Endothelial cell (in vitro differentiated cells): ENCODE measurements at regions not wholly inside any gene's neighbourhood (a gene's known extent, or its start where the extent isn't known, plus 50 kb on each side); places are given as distances from the start of the nearest gene placed in this dataset.

ENCODE experiments used
- DNase-seq: peaks from one replicate; pipeline ENCODE4 v3.0.0; 2021; ENCODE audit warnings: low spot score
- H3K27ac Mint-ChIP-seq: one replicate; pipeline ENCODE4 v1.8.0; 2021; ENCODE audit warnings: mixed read lengths, inconsistent platforms; ENCODE audit not compliant: unreplicated experiment
- H3K27me3 Mint-ChIP-seq: one replicate; pipeline ENCODE4 v1.8.0; 2021; ENCODE audit warnings: mild to moderate bottlenecking, moderate library complexity, mixed read lengths, inconsistent platforms; ENCODE audit not compliant: unreplicated experiment
- H3K36me3 Mint-ChIP-seq: one replicate; pipeline ENCODE4 v1.8.0; 2021; ENCODE audit warnings: mild to moderate bottlenecking, low read depth, mixed read lengths, inconsistent platforms; ENCODE audit not compliant: unreplicated experiment
- H3K4me1 Mint-ChIP-seq: one replicate; pipeline ENCODE4 v1.8.0; 2021; ENCODE audit warnings: mild to moderate bottlenecking, mixed read lengths, inconsistent platforms; ENCODE audit not compliant: unreplicated experiment
- H3K4me3 Mint-ChIP-seq: one replicate; pipeline ENCODE4 v1.8.0; 2021; ENCODE audit warnings: mild to moderate bottlenecking, mixed read lengths, inconsistent platforms; ENCODE audit not compliant: unreplicated experiment
- H3K9me3 Mint-ChIP-seq: one replicate; pipeline ENCODE4 v1.8.0; 2021; ENCODE audit warnings: mixed read lengths, inconsistent platforms; ENCODE audit not compliant: unreplicated experiment
- CTCF ChIP-seq: fragments of 200-600 bp; sonication (generic); IDR thresholded peaks from one replicate; pipeline ENCODE4 v1.5.0; 2021; ENCODE audit warnings: antibody characterized with exemption; ENCODE audit not compliant: unreplicated experiment

GRCh38 chr5:57561231-57561842 lies 78.7 kb upstream of the ACTBL2 start:
- Mint-ChIP-seq H3K27ac (no peak overlapping the region), H3K4me3 (no peak overlapping the region), H3K9me3 (no peaks in the 10 kb centered on the region), H3K27me3 (no peaks in the 10 kb centered on the region), H3K4me1 (peaks cover 13% of the 10 kb centered on the region), H3K36me3 (no peaks in the 10 kb centered on the region)
- no peak for DNase-seq
- TF ChIP-seq CTCF: no peak

- H3K4me3 Mint-ChIP-seq: no peak overlapping the region
- H3K9me3 Mint-ChIP-seq: no peaks in the 10 kb centered on the region
These were observed 76.6 kb upstream of the ACTBL2 start for GRCh38 chr5:57559110-57559635.

GRCh38 chr5:57552033-57552432 lies 69.4 kb upstream of the ACTBL2 start:
- no peak for DNase-seq
- Mint-ChIP-seq H3K4me3 (no peak overlapping the region), H3K9me3 (no peaks in the 10 kb centered on the region), H3K36me3 (no peaks in the 10 kb centered on the region), H3K4me1 (no peaks in the 10 kb centered on the region), H3K27ac (no peak overlapping the region), H3K27me3 (peaks cover 1% of the 10 kb centered on the region)
- no peak for TF ChIP-seq CTCF

More at GRCh38 chr5:57559110-57559635, 76.6 kb upstream of the ACTBL2 start:
- no peak for TF ChIP-seq CTCF
- no peak for DNase-seq
- Mint-ChIP-seq H3K27ac (no peak overlapping the region), H3K27me3 (no peaks in the 10 kb centered on the region), H3K36me3 (no peaks in the 10 kb centered on the region), H3K4me1 (peaks cover 13% of the 10 kb centered on the region)

GRCh38 chr5:57551251-57551650 lies 68.6 kb upstream of the ACTBL2 start:
- Mint-ChIP-seq H3K4me3 (no peak overlapping the region), H3K36me3 (no peaks in the 10 kb centered on the region), H3K9me3 (no peaks in the 10 kb centered on the region), H3K27me3 (peaks cover 1% of the 10 kb centered on the region), H3K4me1 (peaks cover 2% of the 10 kb centered on the region), H3K27ac (no peak overlapping the region)
- no peak for DNase-seq
- TF ChIP-seq CTCF: no peak

GRCh38 chr5:57550132-57550531 lies 67.5 kb upstream of the ACTBL2 start:
- no peaks in the 10 kb centered on the region for H3K9me3 Mint-ChIP-seq
- TF ChIP-seq CTCF: no peak
- DNase-seq: no peak
- no peak overlapping the region for H3K27ac Mint-ChIP-seq
- H3K36me3 Mint-ChIP-seq: no peaks in the 10 kb centered on the region
- H3K4me3 Mint-ChIP-seq: no peak overlapping the region
- H3K27me3 Mint-ChIP-seq: peaks cover 1% of the 10 kb centered on the region
- peaks cover 5% of the 10 kb centered on the region for H3K4me1 Mint-ChIP-seq
